Osteoblast (primary cell): ENCODE measurements at regions not wholly inside any gene's neighbourhood (a gene's known extent, or its start where the extent isn't known, plus 50 kb on each side); places are given as distances from the start of the nearest gene placed in this dataset.

Experiments
- DNase-seq: peaks from one replicate; pipeline ENCODE4 v3.0.0; 2011; ENCODE audit warnings: low spot score, mixed read lengths; ENCODE audit not compliant: insufficient read length; ENCODE audit errors: missing footprints
- H2AFZ ChIP-seq: 2 replicates; pipeline ENCODE4 v1.6.0; 2011; ENCODE audit warnings: mild to moderate bottlenecking, low read length
- H3K27ac ChIP-seq: 2 replicates; pipeline ENCODE4 v1.5.1; 2011; ENCODE audit warnings: mild to moderate bottlenecking, low read depth, low read length, moderate library complexity
- H3K27me3 ChIP-seq: 2 replicates; pipeline ENCODE4 v1.6.0; 2012; ENCODE audit warnings: mild to moderate bottlenecking, control low read depth, inconsistent platforms, low read length, moderate library complexity; ENCODE audit not compliant: insufficient read depth
- H3K36me3 ChIP-seq: 2 replicates; pipeline ENCODE4 v1.5.1; 2011; ENCODE audit warnings: mild to moderate bottlenecking, low read length, control low read depth, moderate library complexity; ENCODE audit not compliant: insufficient read depth
- H3K4me1 ChIP-seq: 2 replicates; pipeline ENCODE4 v1.5.1; 2011; ENCODE audit warnings: mild to moderate bottlenecking, low read length, control low read depth, moderate library complexity; ENCODE audit not compliant: insufficient read depth
- H3K4me2 ChIP-seq: 2 replicates; pipeline ENCODE4 v1.6.0; 2011; ENCODE audit warnings: mild to moderate bottlenecking, low read length; ENCODE audit not compliant: insufficient read depth
- H3K4me3 ChIP-seq: fragments of 200-600 bp; sonication (generic); 3 replicates; pipeline ENCODE4 v1.5.1; 2012; ENCODE audit warnings: mild to moderate bottlenecking, low read length, inconsistent platforms; ENCODE audit not compliant: insufficient read depth
- H3K79me2 ChIP-seq: 2 replicates; pipeline ENCODE4 v1.6.0; 2012; ENCODE audit warnings: mild to moderate bottlenecking, low read length, control low read depth, inconsistent platforms; ENCODE audit not compliant: insufficient read depth
- H3K9me3 ChIP-seq: 2 replicates; pipeline ENCODE4 v1.5.1; 2011; ENCODE audit warnings: low read depth, low read length, control low read depth
- H4K20me1 ChIP-seq: 2 replicates; pipeline ENCODE4 v1.6.0; 2012; ENCODE audit warnings: mild to moderate bottlenecking, low read length, control low read depth; ENCODE audit not compliant: insufficient read depth
- CTCF ChIP-seq: IDR thresholded peaks from 2 replicates; pipeline ENCODE4 v1.5.1; 2011; ENCODE audit warnings: mild to moderate bottlenecking, low read depth, low read length, moderate library complexity; ENCODE audit errors: extremely low read depth

GRCh38 chrX:51798701-51799100, 55.5 kb downstream of the GSPT2 start:
- no peak for TF ChIP-seq CTCF
- no peaks in the 10 kb centered on the region for H3K4me1 ChIP-seq
- no peaks in the 10 kb centered on the region for H4K20me1 ChIP-seq
- H3K27me3 ChIP-seq, result peaks cover 5% of the 10 kb centered on the region
- H3K9me3 ChIP-seq, result no peaks in the 10 kb centered on the region
- DNase-seq, result no peak
- peaks cover 4% of the 10 kb centered on the region for H3K79me2 ChIP-seq
- H3K27ac ChIP-seq, result no peak overlapping the region
- H2AFZ ChIP-seq, result no peak overlapping the region
- no peak overlapping the region for H3K4me2 ChIP-seq
- H3K36me3 ChIP-seq, result no peaks in the 10 kb centered on the region
- H3K4me3 ChIP-seq, result no peak overlapping the region

GRCh38 chrX:51802917-51803688, 59.9 kb downstream of the GSPT2 start:
- peak; percentile 23 for TF ChIP-seq CTCF
- H3K27ac ChIP-seq, result peak overlapping the region; percentile 65
- no peaks in the 10 kb centered on the region for H3K27me3 ChIP-seq

GRCh38 chrX:51803833-51804232, 60.6 kb downstream of the GSPT2 start:
- Histone ChIP-seq H3K79me2 (peaks cover 10% of the 10 kb centered on the region), H3K27ac (no peak overlapping the region), H4K20me1 (no peaks in the 10 kb centered on the region), H3K27me3 (no peaks in the 10 kb centered on the region), H3K4me3 (no peak overlapping the region), H3K4me2 (peak overlapping the region; percentile 82), H2AFZ (no peak overlapping the region), H3K4me1 (no peaks in the 10 kb centered on the region), H3K9me3 (no peaks in the 10 kb centered on the region), H3K36me3 (no peaks in the 10 kb centered on the region)
- no peak for TF ChIP-seq CTCF
- no peak for DNase-seq

More at GRCh38 chrX:51802917-51803688, 59.9 kb downstream of the GSPT2 start:
- Histone ChIP-seq H2AFZ (peak overlapping the region; percentile 92), H3K4me1 (no peaks in the 10 kb centered on the region), H3K79me2 (peaks cover 10% of the 10 kb centered on the region), H3K9me3 (no peaks in the 10 kb centered on the region), H4K20me1 (no peaks in the 10 kb centered on the region), H3K36me3 (no peaks in the 10 kb centered on the region), H3K4me2 (peak overlapping the region; percentile 82), H3K4me3 (peak overlapping the region; percentile 85)
- no peak for DNase-seq

GRCh38 chrX:51804741-51805140, 61.5 kb downstream of the GSPT2 start:
- Histone ChIP-seq H3K36me3 (no peaks in the 10 kb centered on the region), H3K4me2 (no peak overlapping the region), H3K27ac (no peak overlapping the region), H3K4me1 (no peaks in the 10 kb centered on the region), H3K4me3 (no peak overlapping the region), H4K20me1 (no peaks in the 10 kb centered on the region), H3K9me3 (no peaks in the 10 kb centered on the region), H2AFZ (no peak overlapping the region), H3K79me2 (peaks cover 10% of the 10 kb centered on the region), H3K27me3 (no peaks in the 10 kb centered on the region)
- no peak for DNase-seq
- TF ChIP-seq CTCF, result peak; percentile 13
